HG03025 (cell line): ENCODE measurements at regions not wholly inside any gene's neighbourhood (a gene's known extent, or its start where the extent isn't known, plus 50 kb on each side); places are given as distances from the start of the nearest gene placed in this dataset.

Experiments
- ATAC-seq: cut with Tn5 transposase; IDR thresholded peaks from one replicate; pipeline ENCODE4 v1.9.1; 2021; ENCODE audit warnings: mild to moderate bottlenecking, moderate library complexity; ENCODE audit not compliant: unreplicated experiment, low FRiP score

DNA sequence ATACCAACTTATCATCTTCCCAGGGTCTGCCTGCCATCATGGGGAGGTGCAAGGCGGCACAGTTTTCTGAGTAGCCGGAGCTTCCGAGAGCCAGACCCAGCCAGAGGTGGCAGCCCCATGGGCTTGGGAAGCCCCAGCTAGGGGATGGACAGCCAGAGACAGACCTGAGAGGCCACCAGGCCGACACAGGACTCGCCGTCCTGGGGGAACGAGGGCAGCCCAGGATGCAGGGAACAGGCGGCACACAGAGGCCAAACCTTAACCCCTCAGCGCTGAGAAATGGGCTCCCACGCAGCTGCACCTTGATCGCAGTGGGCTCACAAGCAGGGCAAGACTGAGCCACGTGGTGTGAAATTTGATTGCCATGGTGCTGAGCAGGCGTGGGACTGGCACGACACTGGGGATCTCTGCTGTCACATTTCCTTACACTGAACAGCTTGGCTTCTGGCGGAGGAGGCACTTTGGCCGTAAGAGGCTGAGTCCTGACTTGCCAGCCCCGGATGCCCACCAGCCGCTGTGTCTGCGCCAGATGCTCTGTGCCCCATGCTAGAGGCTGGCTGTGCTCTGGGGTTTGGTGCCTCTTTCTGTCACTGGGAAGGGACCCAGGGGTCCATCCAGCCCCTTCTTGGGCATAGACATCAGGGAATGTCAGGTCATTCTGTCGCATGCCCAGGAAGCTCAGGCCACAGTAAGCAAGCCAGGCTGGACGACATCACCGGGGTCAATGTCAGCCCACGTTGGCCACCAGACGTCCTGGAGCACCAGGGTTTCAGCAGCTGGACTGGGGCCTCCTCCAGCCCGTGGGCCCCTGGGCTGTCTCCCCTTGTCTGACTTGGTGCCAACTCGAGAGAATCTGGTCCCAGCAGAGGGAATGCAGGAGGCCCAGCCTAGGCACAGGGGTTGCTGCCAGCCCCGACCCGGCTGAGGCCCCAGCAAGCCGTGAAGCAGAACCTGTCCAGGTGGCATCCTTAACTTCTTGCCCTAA is 312.1 kb upstream of the MYT1L start:
- ATAC-seq: no peak

- ATAC-seq: no peak
These were observed 310.7 kb upstream of the MYT1L start for GRCh38 chr2:2641541-2642410.

- ATAC-seq: no peak
These were observed 309.7 kb upstream of the MYT1L start for GRCh38 chr2:2640818-2641217.

GRCh38 chr2:2640371-2640770 is 309.3 kb upstream of the MYT1L start:
- ATAC-seq: no peak

DNA sequence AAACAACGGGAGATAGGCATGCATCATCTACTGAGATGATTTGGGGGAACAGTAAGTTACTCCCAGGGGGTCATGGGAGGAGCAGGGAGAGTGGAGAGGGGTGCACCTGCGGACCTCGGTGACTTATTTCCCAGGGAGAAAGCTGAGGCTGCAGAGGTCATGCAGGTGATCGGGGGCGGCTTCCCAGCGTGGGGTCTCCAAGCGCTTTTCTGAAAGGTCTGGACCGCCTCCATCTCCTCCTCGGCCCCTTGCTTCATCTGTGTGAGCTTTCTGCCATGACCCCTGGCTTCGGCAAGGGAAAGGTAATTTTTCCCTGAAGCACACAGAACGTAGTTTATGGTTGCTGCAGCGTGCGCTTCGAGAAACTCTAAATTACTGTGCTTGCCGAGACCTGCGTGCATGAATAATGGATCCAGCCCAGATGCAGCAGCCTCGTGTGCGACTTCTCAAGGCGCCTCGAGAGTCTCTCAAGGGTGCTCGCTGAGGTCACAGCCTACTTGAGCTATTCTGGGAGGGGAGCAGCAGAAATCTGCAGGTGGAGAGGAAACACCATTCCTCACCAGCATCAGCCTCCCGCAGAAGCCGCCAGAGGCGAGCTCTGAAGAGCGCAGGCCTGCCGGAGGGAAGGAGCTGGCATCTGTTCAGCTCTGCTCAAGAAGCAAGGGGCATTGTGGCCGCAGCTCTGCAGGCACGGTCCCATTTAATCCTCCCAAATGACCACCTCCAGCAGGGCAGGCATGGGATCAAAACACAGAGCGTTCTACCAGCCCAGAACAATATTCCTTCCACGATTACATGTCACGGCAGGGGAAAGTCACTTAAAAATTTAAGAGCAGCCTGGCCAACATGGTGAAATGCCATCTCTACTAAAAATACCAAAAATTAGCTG is 308.4 kb upstream of the MYT1L start:
- no peak for ATAC-seq

GRCh38 chr2:2638547-2639220 is 307.6 kb upstream of the MYT1L start:
- ATAC-seq: no peak

DNA sequence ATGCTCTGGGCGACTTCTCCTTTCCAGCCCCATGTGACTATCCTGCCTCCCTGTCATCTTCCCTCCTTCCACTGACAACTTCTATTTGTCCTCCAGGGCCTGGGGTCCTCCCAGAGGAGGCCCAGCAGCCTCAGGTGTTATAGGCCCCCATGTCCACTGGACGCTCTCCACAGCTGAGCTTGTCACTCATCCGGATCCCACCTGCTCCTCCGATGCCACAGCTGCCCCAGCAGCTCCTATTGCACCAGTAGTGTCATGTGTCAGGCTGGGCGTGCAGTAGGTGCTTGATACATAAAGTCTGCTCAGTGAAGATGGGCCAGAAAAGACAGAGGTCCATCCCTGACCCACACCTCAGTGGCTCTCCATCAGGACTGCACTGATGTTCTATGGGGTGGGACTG is 305.7 kb upstream of the MYT1L start:
- ATAC-seq: no peak

DNA sequence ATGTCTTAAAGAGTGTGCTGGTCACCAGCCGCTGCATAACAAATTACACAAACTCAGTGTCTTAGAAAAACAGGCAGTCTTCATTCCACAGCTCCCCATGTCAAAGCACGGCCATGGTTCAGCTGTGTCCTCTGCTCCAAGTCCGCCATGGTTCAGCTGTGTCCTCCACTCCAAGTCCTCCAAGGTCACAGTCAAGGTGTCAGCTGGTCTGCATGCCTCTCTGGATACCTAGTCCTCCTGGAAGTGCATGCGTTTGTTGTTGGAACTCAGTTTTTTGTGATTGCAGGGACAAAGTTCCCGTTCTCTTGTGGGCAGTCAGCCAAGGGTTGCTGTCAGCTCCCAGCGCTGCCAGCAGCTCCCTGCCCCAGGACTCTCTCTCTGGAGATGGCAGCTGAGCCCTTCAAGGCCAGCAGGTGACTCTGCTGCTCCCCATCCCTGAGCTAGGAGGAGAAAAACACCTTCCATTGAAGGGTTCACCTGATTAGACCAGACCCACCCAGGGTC is 304.0 kb upstream of the MYT1L start:
- no peak for ATAC-seq

GRCh38 chr2:2633017-2633416 is 301.9 kb upstream of the MYT1L start:
- ATAC-seq: no peak

DNA sequence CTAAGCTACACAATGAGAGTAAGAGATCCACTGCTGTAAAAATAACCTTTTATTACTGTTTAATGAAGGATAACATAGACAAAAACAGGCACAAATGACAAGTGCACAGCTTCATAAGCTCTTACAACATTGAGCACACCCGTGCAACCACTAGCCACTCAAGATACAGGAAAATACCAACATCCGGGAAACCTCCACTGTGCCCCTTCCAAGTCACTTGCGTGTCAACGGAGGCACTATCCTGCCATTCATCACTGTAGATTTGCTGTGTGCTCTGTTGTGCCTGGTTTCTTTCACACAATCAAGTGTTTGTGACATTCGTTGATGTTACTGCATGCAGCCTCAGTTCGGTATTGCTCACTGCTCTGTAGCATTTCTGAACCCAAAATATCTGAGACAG is 292.9 kb upstream of the MYT1L start:
- ATAC-seq: no peak

DNA sequence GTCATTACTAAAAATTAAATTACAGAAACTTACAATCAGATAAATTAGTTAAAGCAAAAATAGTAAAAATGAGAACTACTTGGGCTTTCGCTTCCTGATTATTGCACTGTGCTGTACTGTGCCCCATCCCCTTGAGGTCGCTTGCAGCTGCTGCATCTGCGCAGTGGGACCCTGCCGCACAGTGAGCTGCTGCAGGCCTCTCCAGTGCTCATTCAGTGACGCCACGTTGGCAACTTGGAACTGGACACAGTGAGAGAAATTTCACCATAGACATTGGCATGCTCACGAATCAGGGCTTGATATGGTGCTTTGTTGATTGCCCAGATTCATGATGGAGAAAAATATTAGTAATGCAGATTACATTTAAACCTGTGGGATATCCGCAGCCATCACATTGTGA is 290.8 kb upstream of the MYT1L start:
- no peak for ATAC-seq

DNA sequence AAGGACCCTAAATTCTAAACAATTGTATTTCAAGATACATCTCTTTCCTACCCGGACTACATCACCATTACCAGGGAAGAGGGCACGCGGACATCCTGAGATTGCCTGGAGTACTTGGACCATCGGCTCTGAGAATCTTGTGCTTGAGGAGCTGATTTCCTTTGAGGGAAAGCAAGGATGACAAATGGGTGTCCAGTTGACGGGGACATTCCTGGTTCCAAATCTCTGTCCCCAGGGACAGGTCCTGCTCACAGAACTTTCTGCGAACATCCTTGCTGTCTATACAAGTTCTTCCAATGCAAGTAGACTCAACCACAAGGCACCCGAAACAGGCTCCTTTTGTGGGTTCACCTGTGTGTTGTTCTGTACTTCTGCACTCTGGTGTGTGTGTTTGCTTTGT is 289.5 kb upstream of the MYT1L start:
- ATAC-seq: no peak

DNA sequence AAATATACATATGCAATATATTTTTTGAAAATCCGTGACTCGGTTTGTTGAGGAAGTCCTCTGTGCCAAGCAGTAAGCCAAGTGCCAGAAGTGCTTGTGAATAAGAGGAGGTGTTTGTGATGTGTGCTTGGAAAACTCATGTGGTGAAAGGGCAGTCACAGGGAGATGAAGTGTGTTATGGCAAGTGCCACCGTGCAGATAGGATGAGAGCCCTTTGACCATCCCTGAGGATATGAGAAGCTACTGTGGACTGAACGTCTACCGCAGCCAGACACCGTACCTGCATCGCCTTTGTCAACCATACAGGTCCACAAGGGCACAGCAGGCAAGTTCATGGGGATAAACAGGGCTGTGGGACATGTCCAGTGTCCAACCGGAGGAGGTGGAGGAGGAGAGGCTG is 288.9 kb upstream of the MYT1L start:
- ATAC-seq: no peak

GRCh38 chr2:2614452-2614851 is 283.4 kb upstream of the MYT1L start:
- no peak for ATAC-seq

- peak; percentile 84 for ATAC-seq
These were observed 282.5 kb upstream of the MYT1L start for GRCh38 chr2:2613279-2614199.

DNA sequence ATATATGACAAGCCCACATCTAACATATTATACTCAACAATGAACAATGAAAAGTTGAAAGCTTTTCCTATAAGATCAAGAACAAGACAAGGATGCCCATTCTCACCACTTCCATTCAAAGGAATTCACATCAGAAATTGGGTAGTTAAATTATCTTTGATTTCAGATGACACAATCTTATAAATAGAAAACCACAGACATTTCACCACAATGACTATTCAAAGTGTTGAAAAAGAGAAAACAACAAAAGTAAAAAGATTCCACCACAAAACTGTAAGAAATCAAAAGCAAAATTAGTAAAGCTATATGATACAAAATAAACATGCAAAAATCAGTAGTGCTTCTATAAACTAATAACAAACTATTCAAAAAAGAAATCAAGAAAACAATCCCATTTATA is 279.7 kb upstream of the MYT1L start:
- ATAC-seq: no peak

- no peak for ATAC-seq
These were observed 269.3 kb upstream of the MYT1L start for GRCh38 chr2:2600366-2600765.

GRCh38 chr2:2599441-2599840 is 268.4 kb upstream of the MYT1L start:
- no peak for ATAC-seq

DNA sequence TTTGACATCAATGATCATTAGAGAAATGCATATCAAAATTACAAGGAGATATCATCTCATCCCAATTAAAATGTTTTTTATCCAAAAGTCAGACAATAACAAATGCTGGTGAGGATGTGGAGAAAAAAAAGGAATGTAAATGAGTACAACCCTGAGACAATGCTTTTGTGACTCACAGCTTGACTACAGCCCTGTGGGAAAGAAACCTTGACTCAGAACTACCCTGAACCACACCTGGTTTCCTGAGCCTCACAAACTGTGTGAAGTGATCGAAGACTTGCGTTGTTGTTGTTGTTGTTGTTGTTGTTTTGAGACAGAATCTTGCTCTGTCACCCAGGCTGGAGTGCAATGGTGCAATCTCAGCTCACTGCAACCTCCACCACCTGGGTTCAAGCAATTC is 266.6 kb upstream of the MYT1L start:
- ATAC-seq: no peak
